Activated CD4-positive, alpha-beta memory T cell treated with anti-CD3 and anti-CD28 coated beads, Interleukin-2, amount 10 ng/mL, durations not matched to agents 7 days and 5 days (primary cell): ENCODE measurements at regions not wholly inside any gene's neighbourhood (a gene's known extent, or its start where the extent isn't known, plus 50 kb on each side); places are given as distances from the start of the nearest gene placed in this dataset.

Source experiments
- CTCF ChIA-PET: fragments of 350-600 bp; sonication (Branson Sonifier 250); formaldehyde crosslinking; loops from one replicate; lab custom pipeline; 2021; ENCODE audit warnings: antibody characterized with exemption, inconsistent platforms; lab: Charles Lee
- POLR2A ChIA-PET: fragments of 350-600 bp; sonication (Branson Sonifier 250); formaldehyde crosslinking; loops from one replicate; lab custom pipeline; 2021; ENCODE audit warnings: antibody characterized with exemption; lab: Charles Lee
- DNase-seq: peaks from one replicate; pipeline ENCODE4 v3.0.0-alpha.2; 2020
- H3K27ac Mint-ChIP-seq: one replicate; pipeline ENCODE4 v1.8.0; 2021; ENCODE audit warnings: mild to moderate bottlenecking, mixed read lengths
- H3K27me3 Mint-ChIP-seq: one replicate; pipeline ENCODE4 v1.8.0; 2021; ENCODE audit warnings: mixed read lengths
- H3K36me3 Mint-ChIP-seq: one replicate; pipeline ENCODE4 v1.8.0; 2021; ENCODE audit warnings: low read depth, mixed read lengths
- H3K4me1 Mint-ChIP-seq: one replicate; pipeline ENCODE4 v1.8.0; 2021; ENCODE audit warnings: mixed read lengths
- H3K4me3 Mint-ChIP-seq: one replicate; pipeline ENCODE4 v1.8.0; 2021; ENCODE audit warnings: mild to moderate bottlenecking, mixed read lengths
- H3K9me3 Mint-ChIP-seq: one replicate; pipeline ENCODE4 v1.8.0; 2021; ENCODE audit warnings: mixed read lengths

DNA sequence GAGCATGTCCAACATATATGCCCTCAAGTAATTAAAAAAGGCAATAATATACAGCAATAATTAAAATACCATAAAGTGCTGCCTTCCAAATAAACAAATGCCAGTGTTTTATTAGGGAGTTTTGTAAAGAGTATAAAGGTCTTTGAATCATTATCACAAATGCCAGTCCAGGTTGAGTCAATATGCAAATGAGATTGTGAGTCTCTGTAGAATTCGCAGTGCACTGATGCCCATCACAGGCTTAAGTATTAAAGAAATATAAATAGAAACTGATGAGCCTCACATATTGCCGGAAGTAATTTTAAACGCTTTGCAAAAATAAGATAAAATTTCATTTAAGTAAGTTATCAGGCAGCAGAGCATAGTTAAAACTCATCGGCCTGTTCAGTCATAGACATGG lies 205.0 kb upstream of the TECRL start:
- no peak for DNase-seq
- ChIA-PET POLR2A (no interaction called here), CTCF (no interaction called here)
- Mint-ChIP-seq H3K27ac (no peak overlapping the region), H3K36me3 (no peaks in the 10 kb centered on the region), H3K4me3 (no peak overlapping the region), H3K27me3 (no peaks in the 10 kb centered on the region), H3K4me1 (no peaks in the 10 kb centered on the region), H3K9me3 (no peaks in the 10 kb centered on the region)

GRCh38 chr4:64613046-64613445 lies 203.8 kb upstream of the TECRL start:
- H3K4me1 Mint-ChIP-seq, result no peaks in the 10 kb centered on the region
- CTCF ChIA-PET, result no interaction called here
- POLR2A ChIA-PET, result no interaction called here
- no peaks in the 10 kb centered on the region for H3K9me3 Mint-ChIP-seq
- H3K4me3 Mint-ChIP-seq, result no peak overlapping the region
- no peak overlapping the region for H3K27ac Mint-ChIP-seq
- H3K36me3 Mint-ChIP-seq, result no peaks in the 10 kb centered on the region
- H3K27me3 Mint-ChIP-seq, result no peaks in the 10 kb centered on the region
- no peak for DNase-seq

DNA sequence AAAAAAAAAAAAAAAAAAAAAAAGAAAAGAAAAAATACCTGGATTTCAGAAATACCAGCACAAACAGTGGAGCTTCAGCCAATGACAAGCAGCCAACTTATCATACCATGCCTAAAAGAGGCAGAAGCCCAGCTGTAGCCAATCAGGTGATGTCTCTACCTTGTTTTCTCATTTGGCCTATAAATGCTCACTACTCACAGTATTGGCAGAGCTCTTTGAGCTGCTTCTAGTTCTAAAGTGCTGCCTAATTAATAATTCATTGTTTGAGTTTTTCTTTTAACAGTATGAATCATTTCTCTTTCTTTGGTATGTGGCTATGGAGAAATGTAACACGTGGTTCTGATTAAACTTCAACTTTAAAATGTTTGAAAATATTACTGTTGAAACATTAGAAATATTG lies 188.8 kb upstream of the TECRL start:
- no peaks in the 10 kb centered on the region for H3K36me3 Mint-ChIP-seq
- no peak for DNase-seq
- H3K4me3 Mint-ChIP-seq, result no peak overlapping the region
- no peaks in the 10 kb centered on the region for H3K9me3 Mint-ChIP-seq
- CTCF ChIA-PET, result no interaction called here
- no peaks in the 10 kb centered on the region for H3K4me1 Mint-ChIP-seq
- H3K27ac Mint-ChIP-seq, result no peak overlapping the region
- POLR2A ChIA-PET, result no interaction called here
- no peaks in the 10 kb centered on the region for H3K27me3 Mint-ChIP-seq

DNA sequence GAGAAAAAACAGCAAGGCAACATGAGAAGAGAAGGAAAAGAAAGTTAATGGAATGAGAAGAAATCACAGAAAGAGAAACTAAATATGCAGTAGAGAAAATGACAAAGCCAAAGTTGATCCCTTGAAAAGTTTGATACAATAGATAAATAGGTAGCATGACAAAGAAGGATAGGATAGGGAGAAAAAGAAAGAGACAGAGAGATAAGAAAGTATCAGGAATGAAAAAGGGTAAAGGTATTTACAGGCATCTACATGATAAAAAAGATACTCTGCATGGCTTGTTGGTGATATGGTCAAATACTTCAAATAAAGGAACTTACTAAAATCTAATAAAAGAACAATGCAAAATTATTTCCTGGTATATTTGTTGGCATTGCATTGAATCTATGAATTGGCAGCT lies 185.5 kb upstream of the TECRL start:
- Mint-ChIP-seq H3K4me1 (no peaks in the 10 kb centered on the region), H3K27me3 (no peaks in the 10 kb centered on the region), H3K36me3 (no peaks in the 10 kb centered on the region), H3K27ac (no peak overlapping the region), H3K4me3 (no peak overlapping the region), H3K9me3 (peaks cover 2% of the 10 kb centered on the region)
- DNase-seq, result no peak
- POLR2A ChIA-PET, result no interaction called here
- CTCF ChIA-PET, result no interaction called here

DNA sequence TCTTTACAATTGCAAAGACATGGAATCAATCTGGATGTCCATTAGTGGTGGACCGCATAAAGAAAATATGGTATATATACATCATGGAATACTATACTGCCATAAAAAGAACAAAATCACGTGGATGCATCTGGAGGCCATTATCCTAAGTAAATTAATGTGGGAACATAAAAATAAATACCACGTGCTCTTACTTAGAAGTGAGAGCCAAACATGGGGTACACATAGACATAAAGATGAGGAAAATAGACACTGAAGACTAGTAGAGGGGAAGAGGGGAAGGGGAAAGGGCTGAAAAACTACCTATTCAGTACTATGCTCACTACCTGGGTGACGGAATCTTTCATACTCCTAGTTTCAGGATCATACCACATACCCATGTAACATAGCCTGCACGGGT lies 179.3 kb upstream of the TECRL start:
- no peaks in the 10 kb centered on the region for H3K4me1 Mint-ChIP-seq
- no peak overlapping the region for H3K27ac Mint-ChIP-seq
- H3K36me3 Mint-ChIP-seq, result no peaks in the 10 kb centered on the region
- ChIA-PET POLR2A (no interaction called here), CTCF (no interaction called here)
- no peak for DNase-seq
- H3K4me3 Mint-ChIP-seq, result no peak overlapping the region
- H3K9me3 Mint-ChIP-seq, result peaks cover 2% of the 10 kb centered on the region
- no peaks in the 10 kb centered on the region for H3K27me3 Mint-ChIP-seq

GRCh38 chr4:64584981-64585557 lies 175.8 kb upstream of the TECRL start:
- ChIA-PET POLR2A (no interaction called here), CTCF (interaction anchor here (1.1 kb wide), 1 partner anchor 50 kb away, joined by 3 read pairs; no protein-coding TSS in a partner anchor)
- no peaks in the 10 kb centered on the region for H3K27me3 Mint-ChIP-seq
- no peak for DNase-seq
- no peaks in the 10 kb centered on the region for H3K36me3 Mint-ChIP-seq
- no peaks in the 10 kb centered on the region for H3K9me3 Mint-ChIP-seq
- H3K27ac Mint-ChIP-seq, result no peak overlapping the region
- no peaks in the 10 kb centered on the region for H3K4me1 Mint-ChIP-seq
- no peak overlapping the region for H3K4me3 Mint-ChIP-seq

DNA sequence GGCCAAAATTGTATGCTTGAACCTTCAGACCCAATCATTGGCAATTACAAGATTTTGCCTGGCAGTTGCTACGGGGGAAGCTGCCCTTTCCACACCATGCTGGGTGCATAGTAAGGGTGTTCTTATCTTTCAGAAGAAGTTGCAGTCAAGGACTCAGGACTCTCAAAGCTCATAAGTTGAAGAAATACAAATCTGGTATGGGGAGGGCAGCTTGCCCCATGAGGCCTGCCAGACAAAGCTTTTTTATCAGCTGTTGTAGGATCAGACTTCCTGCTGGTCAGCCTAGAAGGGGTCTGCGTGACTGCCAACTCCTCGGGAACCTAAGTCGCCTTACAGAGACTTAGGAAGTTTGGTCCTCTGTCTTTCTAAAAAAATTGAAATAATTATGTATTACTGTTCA lies 174.9 kb upstream of the TECRL start:
- H3K9me3 Mint-ChIP-seq, result no peaks in the 10 kb centered on the region
- H3K4me3 Mint-ChIP-seq, result no peak overlapping the region
- no peaks in the 10 kb centered on the region for H3K36me3 Mint-ChIP-seq
- H3K27me3 Mint-ChIP-seq, result no peaks in the 10 kb centered on the region
- ChIA-PET CTCF (interaction anchor here (0.5 to 1.2 kb wide), 3 partner anchors 11 to 196 kb away, joined by 3 to 4 read pairs (median 3); no protein-coding TSS in a partner anchor), POLR2A (no interaction called here)
- no peaks in the 10 kb centered on the region for H3K4me1 Mint-ChIP-seq
- H3K27ac Mint-ChIP-seq, result no peak overlapping the region
- DNase-seq, result no peak

DNA sequence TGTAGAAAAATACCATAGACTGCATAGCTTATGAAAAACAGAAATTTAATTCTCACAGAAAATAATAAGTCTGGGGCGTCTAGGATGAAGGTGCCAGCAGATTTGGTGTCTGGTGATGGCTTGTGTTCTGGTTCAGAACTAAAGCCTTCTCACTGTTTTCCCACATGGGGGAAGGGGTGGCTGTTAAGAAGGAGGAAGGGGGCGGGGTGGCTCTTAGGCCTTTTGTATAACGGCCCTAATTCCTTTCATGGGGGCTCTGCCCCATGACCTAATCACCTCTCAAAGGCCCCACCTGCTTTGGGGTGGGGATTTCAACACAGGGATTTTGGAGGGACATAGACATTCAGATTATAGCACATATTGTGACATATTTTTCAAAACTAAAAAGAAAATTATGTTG lies 173.2 kb upstream of the TECRL start:
- H3K9me3 Mint-ChIP-seq, result no peaks in the 10 kb centered on the region
- DNase-seq, result no peak
- POLR2A ChIA-PET, result no interaction called here

GRCh38 chr4:64581422-64581821 lies 172.2 kb upstream of the TECRL start:
- Mint-ChIP-seq H3K9me3 (no peaks in the 10 kb centered on the region), H3K4me3 (no peak overlapping the region), H3K36me3 (no peaks in the 10 kb centered on the region), H3K4me1 (no peaks in the 10 kb centered on the region), H3K27ac (no peak overlapping the region), H3K27me3 (no peaks in the 10 kb centered on the region)
- POLR2A ChIA-PET, result no interaction called here
- CTCF ChIA-PET, result no interaction called here
- DNase-seq, result no peak

More for the DNA sequence above, 173.2 kb upstream of the TECRL start:
- Mint-ChIP-seq H3K27ac (no peak overlapping the region), H3K27me3 (no peaks in the 10 kb centered on the region), H3K36me3 (no peaks in the 10 kb centered on the region), H3K4me1 (no peaks in the 10 kb centered on the region), H3K4me3 (no peak overlapping the region)
- CTCF ChIA-PET, result no interaction called here

DNA sequence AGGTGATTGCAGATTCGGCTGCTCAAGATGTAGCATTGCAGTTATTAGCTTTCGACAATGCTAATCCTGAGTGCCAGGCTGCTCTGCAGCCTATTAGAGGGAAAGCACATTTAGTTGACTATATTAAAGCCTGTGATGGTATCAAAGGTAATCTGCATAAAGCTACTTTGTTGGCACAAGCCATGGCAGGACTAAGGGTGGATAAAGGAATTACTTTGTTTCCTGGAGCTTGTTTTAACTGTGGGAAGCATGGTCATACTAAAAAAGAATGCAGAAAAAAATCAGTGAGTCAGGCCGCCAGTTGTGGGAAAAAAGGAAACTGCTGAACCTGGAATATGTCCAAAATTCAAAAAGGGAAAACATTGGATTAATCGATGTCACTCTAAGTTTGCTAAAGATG lies 154.9 kb upstream of the TECRL start:
- no peak overlapping the region for H3K4me3 Mint-ChIP-seq
- ChIA-PET POLR2A (no interaction called here), CTCF (interaction anchor here (1.5 kb wide), 1 partner anchor 13 kb away, joined by 3 read pairs; no protein-coding TSS in a partner anchor)
- no peaks in the 10 kb centered on the region for H3K9me3 Mint-ChIP-seq
- H3K4me1 Mint-ChIP-seq, result no peaks in the 10 kb centered on the region
- H3K27me3 Mint-ChIP-seq, result no peaks in the 10 kb centered on the region
- H3K36me3 Mint-ChIP-seq, result no peaks in the 10 kb centered on the region
- H3K27ac Mint-ChIP-seq, result no peak overlapping the region
- DNase-seq, result no peak

DNA sequence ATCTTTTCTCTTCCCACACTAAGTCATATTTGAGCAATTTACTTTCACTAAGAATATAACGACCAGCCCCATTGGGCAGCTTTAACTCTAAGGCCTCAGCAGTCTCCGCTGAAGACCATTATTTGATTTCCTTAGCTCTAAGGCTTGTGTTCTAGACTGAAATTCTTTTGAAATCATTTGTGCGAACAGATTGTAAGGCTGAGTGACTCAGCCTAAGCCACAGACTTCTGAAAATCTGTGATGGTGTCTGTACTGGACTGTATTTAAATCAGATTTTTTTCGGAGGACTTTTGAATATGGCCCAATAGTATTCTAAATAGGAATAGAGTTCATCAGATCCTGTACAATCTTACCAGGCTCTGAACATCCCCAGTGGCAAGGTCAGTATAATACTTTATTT lies 150.3 kb upstream of the TECRL start:
- Mint-ChIP-seq H3K9me3 (no peaks in the 10 kb centered on the region), H3K27ac (no peak overlapping the region), H3K4me3 (no peak overlapping the region)

DNA sequence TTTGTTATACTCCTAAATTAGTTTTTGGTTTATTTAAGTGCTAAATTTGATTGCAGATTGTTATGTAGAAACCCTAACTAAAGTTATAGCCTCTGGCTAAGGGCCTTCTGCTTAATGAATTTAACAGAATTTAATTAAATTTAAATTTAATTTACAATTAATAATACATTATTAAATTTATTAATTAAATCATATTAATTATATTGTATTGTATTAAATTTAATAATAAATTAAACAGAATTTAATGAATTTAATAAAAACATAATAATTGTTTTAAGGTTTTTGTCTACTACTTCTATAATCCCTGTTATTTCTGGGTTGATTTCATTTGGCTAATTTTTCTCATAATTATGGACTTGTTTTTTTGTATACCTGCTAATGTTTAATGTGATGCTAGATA lies 141.9 kb upstream of the TECRL start:
- H3K27ac Mint-ChIP-seq, result no peak overlapping the region
- POLR2A ChIA-PET, result no interaction called here

More for the DNA sequence above, 150.3 kb upstream of the TECRL start:
- no peaks in the 10 kb centered on the region for H3K36me3 Mint-ChIP-seq
- DNase-seq, result no peak
- no peaks in the 10 kb centered on the region for H3K4me1 Mint-ChIP-seq
- CTCF ChIA-PET, result no interaction called here
- no peaks in the 10 kb centered on the region for H3K27me3 Mint-ChIP-seq
- POLR2A ChIA-PET, result no interaction called here

DNA sequence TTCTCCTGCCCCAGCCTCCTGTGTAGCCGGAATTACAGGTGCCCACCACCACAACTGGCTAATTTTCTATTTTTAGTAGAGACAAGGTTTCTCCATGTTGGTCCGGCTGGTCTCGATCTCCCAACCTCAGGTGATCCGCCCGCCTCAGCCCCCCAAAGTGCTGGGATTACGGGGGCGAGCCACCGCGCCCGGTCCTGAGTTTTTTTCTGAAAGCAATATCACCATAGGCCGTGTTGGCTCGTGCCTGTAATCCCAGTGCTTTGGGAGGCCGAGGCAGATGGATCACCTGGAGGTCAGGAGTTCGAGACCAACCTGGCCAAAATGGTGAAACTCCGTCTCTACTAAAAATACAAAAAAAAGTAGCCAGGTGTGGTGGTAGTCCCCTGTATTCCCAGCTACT lies 136.3 kb upstream of the TECRL start:
- Mint-ChIP-seq H3K9me3 (no peaks in the 10 kb centered on the region), H3K27ac (no peak overlapping the region), H3K4me3 (no peak overlapping the region), H3K4me1 (no peaks in the 10 kb centered on the region), H3K36me3 (no peaks in the 10 kb centered on the region), H3K27me3 (no peaks in the 10 kb centered on the region)
- no peak for DNase-seq
- ChIA-PET POLR2A (no interaction called here), CTCF (no interaction called here)

More for the DNA sequence above, 141.9 kb upstream of the TECRL start:
- CTCF ChIA-PET, result interaction anchor here (1.1 kb wide), 1 partner anchor 12 kb away, joined by 3 read pairs; no protein-coding TSS in a partner anchor
- Mint-ChIP-seq H3K4me3 (no peak overlapping the region), H3K27me3 (no peaks in the 10 kb centered on the region), H3K9me3 (no peaks in the 10 kb centered on the region), H3K36me3 (no peaks in the 10 kb centered on the region), H3K4me1 (no peaks in the 10 kb centered on the region)
- no peak for DNase-seq

- POLR2A ChIA-PET, result no interaction called here
- CTCF ChIA-PET, result interaction anchor here (0.6 to 1.6 kb wide), 10 partner anchors 9 to 1222 kb away, joined by 3 to 9 read pairs (median 3); no protein-coding TSS in a partner anchor
- no peaks in the 10 kb centered on the region for H3K9me3 Mint-ChIP-seq
Measured at GRCh38 chr4:64539234-64539849, 130.1 kb upstream of the TECRL start.

More at GRCh38 chr4:64539234-64539849, 130.1 kb upstream of the TECRL start:
- no peaks in the 10 kb centered on the region for H3K4me1 Mint-ChIP-seq
- H3K27ac Mint-ChIP-seq, result no peak overlapping the region
- no peaks in the 10 kb centered on the region for H3K27me3 Mint-ChIP-seq
- peak; percentile 21 for DNase-seq
- no peak overlapping the region for H3K4me3 Mint-ChIP-seq
- no peaks in the 10 kb centered on the region for H3K36me3 Mint-ChIP-seq
